Stimulated activated effector memory CD8-positive, alpha-beta T cell treated with anti-CD3 and anti-CD28 coated beads, Interleukin-12 subunit alpha, Interleukin-12 subunit beta, amount 100 ng/mL, for 72 hours (primary cell): ENCODE measurements at regions not wholly inside any gene's neighbourhood (a gene's known extent, or its start where the extent isn't known, plus 50 kb on each side); places are given as distances from the start of the nearest gene placed in this dataset.
"Not testable (repeated sequence)": the region's sequence is repeated elsewhere in the genome, so short reads cannot be mapped to it uniquely, and the experiment has no call there.

Experiments
- ATAC-seq: fragments of 150-1000 bp; cut with Tn5 transposase; 2 replicates; pipeline ENCODE4 v1.10.0; 2021
- DNase-seq, 2 donors: peaks; one replicate each; pipeline ENCODE4 v3.0.0; 2021 to 2022; ENCODE audit warnings: low spot score in 2 of 2
- H3K27ac Mint-ChIP-seq: one replicate; pipeline ENCODE4 v1.8.0; 2022; ENCODE audit warnings: mild to moderate bottlenecking, mixed read lengths
- H3K36me3 Mint-ChIP-seq: one replicate; pipeline ENCODE4 v1.8.0; 2022; ENCODE audit warnings: mild to moderate bottlenecking, mixed read lengths
- H3K4me1 Mint-ChIP-seq: one replicate; pipeline ENCODE4 v1.8.0; 2022; ENCODE audit warnings: mixed read lengths
- H3K4me3 Mint-ChIP-seq: one replicate; pipeline ENCODE4 v1.8.0; 2022; ENCODE audit warnings: mild to moderate bottlenecking, mixed read lengths
- H3K9me3 Mint-ChIP-seq: one replicate; pipeline ENCODE4 v1.8.0; 2022; ENCODE audit warnings: mixed read lengths

DNA sequence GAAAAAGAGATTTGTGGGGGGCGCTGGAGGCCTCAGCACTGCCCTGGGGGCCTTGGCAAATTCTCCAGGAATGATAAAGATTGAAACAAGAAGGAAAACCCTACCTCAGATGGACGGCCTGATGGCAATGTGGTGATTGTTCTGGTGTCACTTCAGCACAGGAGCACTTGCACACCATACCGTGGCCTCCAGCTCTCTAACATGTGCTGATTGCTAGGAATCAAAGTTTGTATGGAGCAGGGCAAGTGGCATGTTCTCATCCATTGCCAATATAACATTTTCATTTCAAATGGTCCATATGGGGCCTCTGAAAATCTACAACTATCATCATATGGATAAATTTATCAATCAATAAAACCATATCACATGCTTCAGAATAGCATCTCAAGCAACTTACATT is 253.0 kb downstream of the DEPDC1B start:
- no peaks in the 10 kb centered on the region for H3K36me3 Mint-ChIP-seq
- no peak overlapping the region for H3K4me3 Mint-ChIP-seq
- ATAC-seq = no peak
- DNase-seq = no peak
- no peak overlapping the region for H3K27ac Mint-ChIP-seq
- H3K4me1 Mint-ChIP-seq = no peaks in the 10 kb centered on the region
- H3K9me3 Mint-ChIP-seq = peaks cover 9% of the 10 kb centered on the region

DNA sequence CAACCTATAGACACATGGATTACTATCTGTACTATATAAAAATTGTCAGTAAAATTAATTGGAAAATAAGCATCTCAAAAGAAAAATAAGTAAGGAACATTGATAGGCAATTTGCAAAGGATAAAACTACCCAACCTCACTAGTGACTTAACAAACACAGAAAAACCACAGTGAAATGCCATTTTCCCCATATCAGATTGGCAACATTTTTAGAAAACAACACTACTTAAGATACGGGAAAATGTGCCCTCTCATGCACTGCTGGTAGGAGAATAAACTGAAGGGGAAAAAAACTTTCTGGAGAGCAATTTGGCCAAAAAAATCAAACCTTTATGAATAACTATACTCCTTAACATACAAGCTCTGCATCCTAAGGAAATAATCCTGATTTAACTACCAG is 254.0 kb downstream of the DEPDC1B start:
- ATAC-seq (no peak), DNase-seq (no peak)
- Mint-ChIP-seq H3K36me3 (no peaks in the 10 kb centered on the region), H3K27ac (no peak overlapping the region), H3K4me3 (no peak overlapping the region), H3K4me1 (no peaks in the 10 kb centered on the region), H3K9me3 (peaks cover 9% of the 10 kb centered on the region)

DNA sequence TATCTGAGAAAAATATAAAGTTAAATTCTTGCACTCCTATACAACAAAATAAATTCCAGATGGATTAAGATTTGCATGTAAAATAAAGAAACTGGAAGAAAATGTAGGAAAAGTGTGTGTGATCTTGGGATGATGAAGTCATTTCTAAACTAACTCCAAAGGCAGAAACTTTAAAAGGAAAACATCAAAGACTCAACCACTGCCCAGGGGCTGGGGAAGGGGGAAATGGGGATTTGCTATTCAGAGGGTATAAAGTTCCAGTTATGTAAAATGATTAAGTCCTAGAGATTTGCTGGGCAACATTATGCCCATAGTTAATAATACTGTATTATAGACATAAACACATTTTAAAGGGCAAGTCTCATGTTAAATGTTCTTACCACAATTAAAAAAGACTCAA is 254.5 kb downstream of the DEPDC1B start:
- DNase-seq (no peak), ATAC-seq (no peak)
- H3K9me3 Mint-ChIP-seq = peaks cover 9% of the 10 kb centered on the region
- H3K36me3 Mint-ChIP-seq = no peaks in the 10 kb centered on the region
- H3K27ac Mint-ChIP-seq = no peak overlapping the region
- H3K4me1 Mint-ChIP-seq = no peaks in the 10 kb centered on the region
- no peak overlapping the region for H3K4me3 Mint-ChIP-seq

DNA sequence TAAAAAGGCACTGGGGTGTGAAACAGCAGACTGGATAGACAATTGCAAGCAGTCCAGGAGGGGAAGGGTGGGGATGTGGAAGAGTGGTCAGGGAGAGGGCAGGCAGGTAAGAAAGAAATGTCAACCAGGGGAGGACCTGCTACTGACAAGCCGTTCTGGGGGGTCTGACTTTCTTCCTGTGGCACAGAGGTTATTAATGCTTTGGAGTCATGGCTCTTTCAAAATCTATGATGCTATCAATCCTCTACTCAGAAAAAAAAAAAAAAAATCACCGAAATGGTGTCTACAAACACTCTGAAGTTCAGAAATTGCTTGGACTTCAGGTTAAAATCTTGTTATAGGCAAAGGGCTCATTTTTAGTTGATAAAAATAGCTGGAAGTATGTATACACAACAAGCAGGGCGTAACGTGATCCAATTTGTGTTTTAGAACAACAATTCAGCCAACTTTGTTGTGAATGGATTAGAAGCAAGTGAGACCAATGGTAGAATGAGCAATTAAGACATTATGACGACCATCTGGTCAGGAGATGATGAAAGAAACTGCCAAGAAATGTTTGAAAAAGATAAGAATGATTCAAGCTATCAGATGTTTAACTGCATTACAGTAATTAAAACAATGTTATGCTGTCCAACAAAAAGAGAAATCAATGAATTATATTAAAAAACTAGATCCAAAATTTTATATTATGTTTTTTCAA is 255.2 kb downstream of the DEPDC1B start:
- Mint-ChIP-seq H3K4me3 (no peak overlapping the region), H3K27ac (no peak overlapping the region), H3K36me3 (no peaks in the 10 kb centered on the region), H3K9me3 (peaks cover 13% of the 10 kb centered on the region), H3K4me1 (no peaks in the 10 kb centered on the region)
- DNase-seq = no peak
- no peak for ATAC-seq

DNA sequence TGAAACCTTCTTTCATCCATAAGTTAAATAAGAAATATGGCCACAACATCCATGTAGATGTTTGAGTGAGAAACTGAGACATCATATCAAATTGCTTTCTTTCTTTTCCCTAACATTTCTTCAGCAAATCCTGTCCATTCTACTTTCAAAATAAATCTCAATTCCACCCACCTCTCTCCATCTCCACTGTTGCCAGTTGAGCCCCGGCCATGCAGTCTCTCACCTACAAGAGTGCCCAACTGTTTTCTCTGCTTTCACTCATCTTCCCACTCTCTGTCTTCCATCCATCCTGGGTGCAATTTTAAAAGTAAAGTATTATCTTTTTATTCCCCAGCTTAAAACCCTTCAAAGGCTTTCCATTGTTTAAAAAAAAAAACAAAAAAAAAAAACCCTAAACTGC is 260.4 kb downstream of the DEPDC1B start:
- no peak for ATAC-seq
- no peak for DNase-seq
- Mint-ChIP-seq H3K4me1 (no peaks in the 10 kb centered on the region), H3K27ac (no peak overlapping the region), H3K36me3 (no peaks in the 10 kb centered on the region), H3K9me3 (peaks cover 15% of the 10 kb centered on the region), H3K4me3 (no peak overlapping the region)

DNA sequence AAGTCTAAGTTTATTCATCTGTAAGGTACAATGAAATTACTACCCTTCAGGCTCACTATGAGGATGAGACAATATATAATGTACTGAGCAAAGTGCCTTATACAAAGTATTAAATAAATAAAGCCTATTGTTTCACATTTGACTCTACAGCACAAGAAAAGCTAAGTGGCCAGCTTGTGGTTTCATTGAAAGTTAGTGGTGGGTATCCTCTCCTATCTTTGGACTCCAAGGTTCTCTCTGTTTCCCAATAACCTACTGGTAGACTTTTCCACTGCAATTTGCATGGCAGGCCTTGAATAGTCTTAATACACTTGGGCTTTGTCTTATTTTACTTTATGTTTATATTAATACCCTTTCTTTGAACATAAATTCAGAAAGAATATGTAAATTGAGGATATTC is 262.7 kb downstream of the DEPDC1B start:
- ATAC-seq = no peak
- no peaks in the 10 kb centered on the region for H3K4me1 Mint-ChIP-seq
- no peaks in the 10 kb centered on the region for H3K36me3 Mint-ChIP-seq
- no peak overlapping the region for H3K4me3 Mint-ChIP-seq
- no peak overlapping the region for H3K27ac Mint-ChIP-seq
- no peak for DNase-seq
- H3K9me3 Mint-ChIP-seq = peaks cover 9% of the 10 kb centered on the region

DNA sequence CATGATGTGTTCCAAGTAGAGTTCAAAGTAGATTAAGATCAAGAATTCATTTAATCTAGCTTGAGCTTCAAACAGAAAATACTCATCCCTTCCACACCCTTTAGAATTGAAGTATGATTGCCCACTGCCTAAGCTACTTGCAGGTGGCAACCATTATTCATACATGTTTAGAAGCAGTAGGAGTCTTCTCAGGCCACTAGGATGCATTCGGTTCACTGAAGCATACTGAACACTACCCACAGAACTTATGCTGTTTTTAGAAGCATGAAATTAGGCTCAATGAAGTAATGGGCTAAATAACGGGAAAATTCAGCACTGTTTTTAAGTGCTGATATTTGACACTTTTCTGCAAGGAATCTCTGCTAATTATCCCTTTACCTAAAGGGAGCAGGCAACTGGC is 263.4 kb downstream of the DEPDC1B start:
- Mint-ChIP-seq H3K27ac (no peak overlapping the region), H3K4me1 (no peaks in the 10 kb centered on the region)
- DNase-seq = no peak

DNA sequence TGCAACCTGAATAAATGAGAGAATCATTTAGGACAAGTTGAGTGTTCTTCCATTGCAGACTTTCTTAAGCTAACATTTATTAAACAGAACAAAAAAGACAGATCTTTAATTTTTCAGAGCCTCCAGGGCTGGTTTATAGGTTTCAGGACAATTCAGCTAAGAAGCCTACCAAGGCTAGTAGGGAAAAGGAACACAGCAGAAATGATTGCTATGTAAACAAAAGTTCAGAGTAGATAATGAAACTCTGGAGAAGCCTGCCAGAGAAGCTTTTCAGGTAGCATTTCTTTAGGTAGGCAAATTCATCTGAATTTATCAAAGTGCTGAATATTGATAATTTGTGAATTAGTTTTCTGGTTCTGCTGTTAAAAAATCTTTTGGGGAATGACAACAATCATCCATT is 264.2 kb downstream of the DEPDC1B start:
- H3K27ac Mint-ChIP-seq = no peak overlapping the region
- H3K4me3 Mint-ChIP-seq = no peak overlapping the region
- ATAC-seq (no peak), DNase-seq (no peak)
- H3K36me3 Mint-ChIP-seq = no peaks in the 10 kb centered on the region
- H3K9me3 Mint-ChIP-seq = peaks cover 12% of the 10 kb centered on the region
- no peaks in the 10 kb centered on the region for H3K4me1 Mint-ChIP-seq

More for the DNA sequence above, 263.4 kb downstream of the DEPDC1B start:
- Mint-ChIP-seq H3K9me3 (peaks cover 12% of the 10 kb centered on the region), H3K36me3 (no peaks in the 10 kb centered on the region), H3K4me3 (no peak overlapping the region)
- no peak for ATAC-seq

DNA sequence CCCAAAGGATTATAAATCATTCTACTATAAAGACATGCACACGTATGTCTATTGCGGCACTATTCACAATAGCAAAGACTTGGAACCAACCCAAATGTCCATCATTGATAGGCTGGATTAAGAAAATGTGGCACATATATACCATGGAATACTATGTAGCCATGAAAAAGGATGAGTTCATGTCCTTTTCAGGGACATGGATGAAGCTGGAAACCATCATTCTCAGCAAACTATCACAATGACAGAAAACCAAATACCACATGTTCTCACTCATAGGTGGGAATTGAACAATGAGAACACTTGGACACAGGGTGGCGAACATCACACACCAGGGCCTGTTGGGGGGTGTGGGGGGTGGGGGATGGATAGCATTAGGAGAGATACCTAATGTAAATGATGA is 273.8 kb downstream of the DEPDC1B start:
- ATAC-seq, H3K4me1 Mint-ChIP-seq, H3K27ac Mint-ChIP-seq: not testable (repeated sequence)

DNA sequence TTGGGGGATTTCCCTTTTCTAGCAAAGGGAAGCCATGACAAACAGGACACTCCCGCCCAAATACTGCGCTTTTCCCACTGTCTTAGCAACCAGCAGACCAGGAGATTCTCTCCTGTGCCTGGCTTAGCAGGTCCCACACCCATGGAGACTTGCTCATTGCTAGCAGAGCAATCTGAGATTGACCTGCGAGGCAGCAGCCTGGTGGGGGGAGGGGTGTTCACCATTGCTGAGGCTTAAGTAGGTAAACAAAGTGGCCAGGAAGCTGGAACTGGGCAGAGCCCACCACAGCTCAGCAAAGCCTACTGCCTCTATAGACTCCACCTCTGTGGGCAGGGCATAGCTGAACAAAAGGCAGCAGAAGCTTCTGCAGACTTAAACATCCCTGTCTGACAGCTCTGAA is 279.2 kb downstream of the DEPDC1B start:
- ATAC-seq, H3K36me3 Mint-ChIP-seq, H3K27ac Mint-ChIP-seq, H3K4me3 Mint-ChIP-seq, H3K9me3 Mint-ChIP-seq, H3K4me1 Mint-ChIP-seq, DNase-seq: not testable (repeated sequence)

More for the DNA sequence above, 273.8 kb downstream of the DEPDC1B start:
- H3K36me3 Mint-ChIP-seq, H3K9me3 Mint-ChIP-seq, H3K4me3 Mint-ChIP-seq, DNase-seq: not testable (repeated sequence)

DNA sequence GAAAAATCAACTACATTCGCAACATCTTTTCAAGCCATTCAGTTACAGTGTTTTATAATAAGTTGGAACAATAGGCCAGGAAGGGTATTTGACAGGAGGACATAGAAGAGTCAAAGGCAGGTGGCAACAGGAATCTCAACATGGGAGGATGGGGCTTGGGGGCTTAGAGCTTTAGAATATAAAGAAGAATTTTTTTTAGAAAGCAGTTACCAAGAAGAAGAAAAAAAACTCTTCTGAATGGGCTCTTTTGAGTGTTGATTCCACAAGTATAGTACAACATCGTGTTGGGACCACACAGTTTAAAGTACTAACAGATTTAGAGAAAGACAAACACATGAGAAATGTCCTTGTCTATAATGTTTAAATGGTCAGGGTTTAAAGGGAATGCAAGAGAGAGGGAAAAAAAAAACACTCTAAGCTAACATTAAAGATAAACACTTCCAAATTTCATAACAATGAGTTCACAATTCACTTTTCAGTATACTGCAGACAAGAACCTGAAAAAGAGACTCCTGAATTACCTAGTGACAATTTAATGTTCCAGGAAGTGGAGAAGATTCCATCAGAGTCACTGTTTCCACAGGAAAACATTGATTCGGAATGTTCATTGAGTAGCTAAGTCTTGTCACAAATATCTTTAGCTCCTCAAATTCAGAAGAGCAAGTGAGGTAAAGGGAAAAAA is 282.3 kb downstream of the DEPDC1B start:
- DNase-seq = no peak
- Mint-ChIP-seq H3K27ac (no peak overlapping the region), H3K36me3 (no peaks in the 10 kb centered on the region), H3K9me3 (no peaks in the 10 kb centered on the region), H3K4me1 (no peaks in the 10 kb centered on the region), H3K4me3 (no peak overlapping the region)
- no peak for ATAC-seq

DNA sequence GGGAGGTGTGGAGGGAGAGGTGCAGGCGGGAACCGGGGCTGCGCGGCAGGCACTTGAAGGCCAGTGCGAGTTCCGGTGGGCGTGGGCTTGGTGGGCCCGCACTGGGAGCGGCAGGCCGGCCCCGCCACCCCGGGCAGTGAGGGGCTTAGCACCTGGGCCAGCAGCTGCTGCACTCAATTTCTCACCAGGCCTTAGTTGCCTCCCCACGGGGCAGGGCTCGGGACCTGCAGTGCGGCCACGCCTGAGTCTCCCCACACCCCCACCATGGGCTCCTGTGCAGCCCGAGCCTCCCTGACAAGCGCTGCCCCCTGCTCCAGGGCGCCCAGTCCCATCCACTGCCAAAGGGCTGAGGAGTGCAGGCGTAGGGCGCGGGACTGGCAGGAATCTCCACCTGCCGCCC is 284.5 kb downstream of the DEPDC1B start:
- ATAC-seq = no peak

DNA sequence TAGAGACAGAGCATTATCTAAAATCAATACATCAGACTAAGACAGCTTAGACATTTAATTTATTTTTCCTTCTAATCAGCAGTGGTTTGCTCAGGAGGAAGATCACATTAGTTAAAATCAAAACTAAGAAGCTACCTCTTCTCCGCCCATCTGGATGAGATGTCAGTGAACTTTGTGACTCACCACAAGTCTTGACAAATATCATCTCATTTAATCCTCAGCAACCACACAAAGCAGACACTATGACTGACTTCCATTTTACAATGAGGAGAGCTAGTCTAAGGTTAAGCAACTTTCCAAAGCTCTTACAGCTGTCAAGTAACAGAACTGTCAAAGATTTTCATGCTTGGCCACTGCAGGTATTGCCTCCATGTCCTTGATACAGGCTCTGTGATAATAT is 289.5 kb downstream of the DEPDC1B start:
- no peak overlapping the region for H3K27ac Mint-ChIP-seq
- ATAC-seq = no peak

More for the DNA sequence above, 284.5 kb downstream of the DEPDC1B start:
- Mint-ChIP-seq H3K36me3 (no peaks in the 10 kb centered on the region), H3K27ac (no peak overlapping the region), H3K9me3 (no peaks in the 10 kb centered on the region), H3K4me1 (no peaks in the 10 kb centered on the region), H3K4me3 (no peak overlapping the region)
- DNase-seq = no peak

DNA sequence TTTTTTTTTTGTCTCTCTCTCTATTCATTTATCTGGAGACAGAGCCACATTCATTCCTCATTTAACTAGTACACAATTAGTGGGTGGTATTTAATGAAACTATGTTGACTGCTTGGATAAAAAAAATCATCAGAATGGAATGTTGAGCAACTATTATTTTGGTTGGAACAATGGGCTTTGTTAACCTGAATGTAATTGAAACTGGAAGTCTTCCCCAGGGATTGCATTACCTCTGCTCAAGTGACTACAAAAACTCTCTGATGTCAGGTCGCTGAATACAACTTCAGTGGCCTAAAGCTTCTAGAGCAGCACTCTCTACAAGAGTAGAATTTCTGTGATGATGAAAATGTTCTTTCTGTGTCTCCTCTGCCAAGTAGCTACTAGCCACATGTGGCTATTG is 295.8 kb downstream of the DEPDC1B start:
- no peak overlapping the region for H3K27ac Mint-ChIP-seq
- H3K4me1 Mint-ChIP-seq = no peaks in the 10 kb centered on the region
- no peaks in the 10 kb centered on the region for H3K36me3 Mint-ChIP-seq

More for the DNA sequence above, 289.5 kb downstream of the DEPDC1B start:
- Mint-ChIP-seq H3K9me3 (peaks cover 5% of the 10 kb centered on the region), H3K4me1 (no peaks in the 10 kb centered on the region), H3K4me3 (no peak overlapping the region), H3K36me3 (no peaks in the 10 kb centered on the region)
- DNase-seq = no peak

DNA sequence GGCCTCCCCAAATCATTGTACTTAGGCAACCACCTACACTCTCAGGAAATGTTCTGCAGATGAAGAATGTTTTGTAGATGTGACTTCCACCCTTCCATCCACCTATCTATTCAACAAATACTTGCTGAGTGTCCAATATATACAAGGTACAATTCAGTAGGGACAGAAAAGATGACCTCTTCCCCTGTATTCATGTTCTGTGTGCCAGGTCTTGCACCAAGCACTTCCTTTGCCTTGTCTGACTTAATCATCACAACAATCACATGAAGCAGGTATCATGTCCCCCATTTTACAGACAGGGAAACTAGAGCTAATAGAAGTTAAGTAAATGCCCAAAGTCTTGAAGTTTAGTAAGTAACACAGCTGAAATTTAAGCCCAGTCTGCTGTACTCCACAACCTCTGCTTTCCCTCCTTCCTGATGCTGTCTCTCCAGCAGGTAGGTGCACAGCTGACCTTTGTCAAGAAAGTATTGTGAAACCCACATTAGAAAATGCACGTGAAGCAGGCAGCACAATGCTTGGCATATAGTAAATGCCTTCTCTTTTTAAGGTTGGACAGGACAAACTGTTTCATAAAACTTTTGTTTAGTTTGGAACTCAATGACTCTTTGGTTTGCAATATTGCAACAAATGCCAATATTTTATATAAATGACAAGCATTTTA is 296.5 kb downstream of the DEPDC1B start:
- H3K9me3 Mint-ChIP-seq = peaks cover 10% of the 10 kb centered on the region
- no peaks in the 10 kb centered on the region for H3K36me3 Mint-ChIP-seq
- ATAC-seq (no peak), DNase-seq (no peak)
- H3K4me3 Mint-ChIP-seq = no peak overlapping the region
- no peaks in the 10 kb centered on the region for H3K4me1 Mint-ChIP-seq
- H3K27ac Mint-ChIP-seq = no peak overlapping the region

More for the DNA sequence above, 295.8 kb downstream of the DEPDC1B start:
- ATAC-seq (no peak), DNase-seq (no peak)
- Mint-ChIP-seq H3K9me3 (peaks cover 10% of the 10 kb centered on the region), H3K4me3 (no peak overlapping the region)
